ENCODE measurements at regions not wholly inside any gene's neighbourhood (a gene's known extent, or its start where the extent isn't known, plus 50 kb on each side); places are given as distances from the start of the nearest gene placed in this dataset.

GRCh38 chr5:167967494-167968177, 323.8 kb upstream of the WWC1 start:
- Histone ChIP-seq H3K27ac (ENCODE audit: low read depth) (no peak overlapping the region), H3K36me3 (ENCODE audit: insufficient read depth) (no peaks in the 10 kb centered on the region), H3K4me3 (ENCODE audit: low read depth, low read length) (no peak overlapping the region), H3K4me1 (ENCODE audit: insufficient read depth) (no peaks in the 10 kb centered on the region)
- DNase-seq (ENCODE audit: extremely low spot score), result no peak
- 16% methylated on average over 7 of the region's 7 CpGs for WGBS

- no peaks in the 10 kb centered on the region for H3K36me3 ChIP-seq (ENCODE audit: insufficient read depth)
- 85% methylated on average over 4 of the region's 4 CpGs for WGBS
- no peak overlapping the region for H3K4me3 ChIP-seq (ENCODE audit: low read depth, low read length)
- DNase-seq (ENCODE audit: extremely low spot score), result no peak
- no peak overlapping the region for H3K27ac ChIP-seq (ENCODE audit: low read depth)
- no peaks in the 10 kb centered on the region for H3K4me1 ChIP-seq (ENCODE audit: insufficient read depth)
Observed at GRCh38 chr5:167968837-167969236, 322.6 kb upstream of the WWC1 start.

GRCh38 chr5:167969998-167970397, 321.4 kb upstream of the WWC1 start:
- Histone ChIP-seq H3K27ac (ENCODE audit: low read depth) (no peak overlapping the region), H3K4me1 (ENCODE audit: insufficient read depth) (no peaks in the 10 kb centered on the region), H3K36me3 (ENCODE audit: insufficient read depth) (no peaks in the 10 kb centered on the region), H3K4me3 (ENCODE audit: low read depth, low read length) (no peak overlapping the region)
- DNase-seq (ENCODE audit: extremely low spot score), result no peak
- 59% methylated on average over 4 of the region's 4 CpGs for WGBS

DNA sequence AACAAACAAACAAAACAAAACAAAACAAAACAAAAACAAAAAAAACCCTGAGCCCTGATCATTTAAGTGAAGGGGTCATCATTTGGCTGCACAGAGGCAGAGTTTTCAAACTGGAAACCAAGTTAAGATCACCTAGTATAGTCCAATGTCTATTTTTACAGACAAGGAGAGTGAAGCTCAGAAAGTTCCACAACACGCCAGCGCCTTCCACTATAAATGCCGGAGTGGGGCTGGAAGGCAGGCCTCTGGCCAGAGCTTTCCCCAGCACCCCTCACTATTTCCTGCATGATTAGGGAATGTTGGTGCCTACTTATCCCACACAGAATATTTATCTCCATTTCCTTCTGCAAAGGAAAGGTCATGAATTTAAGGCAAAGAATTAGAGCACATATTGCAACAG, 319.7 kb upstream of the WWC1 start:
- no peak overlapping the region for H3K27ac ChIP-seq (ENCODE audit: low read depth)
- no peak for DNase-seq (ENCODE audit: extremely low spot score)
- whole genome bisulfite sequencing, result 89% methylated on average over 3 of the region's 3 CpGs
- H3K4me1 ChIP-seq (ENCODE audit: insufficient read depth), result no peaks in the 10 kb centered on the region
- no peaks in the 10 kb centered on the region for H3K36me3 ChIP-seq (ENCODE audit: insufficient read depth)
- no peak overlapping the region for H3K4me3 ChIP-seq (ENCODE audit: low read depth, low read length)

GRCh38 chr5:167973126-167973525, 318.3 kb upstream of the WWC1 start:
- 88% methylated on average over 4 of the region's 4 CpGs for WGBS
- H3K4me1 ChIP-seq (ENCODE audit: insufficient read depth), result no peaks in the 10 kb centered on the region
- H3K27ac ChIP-seq (ENCODE audit: low read depth), result no peak overlapping the region
- DNase-seq (ENCODE audit: extremely low spot score), result no peak
- H3K36me3 ChIP-seq (ENCODE audit: insufficient read depth), result no peaks in the 10 kb centered on the region
- no peak overlapping the region for H3K4me3 ChIP-seq (ENCODE audit: low read depth, low read length)

DNA sequence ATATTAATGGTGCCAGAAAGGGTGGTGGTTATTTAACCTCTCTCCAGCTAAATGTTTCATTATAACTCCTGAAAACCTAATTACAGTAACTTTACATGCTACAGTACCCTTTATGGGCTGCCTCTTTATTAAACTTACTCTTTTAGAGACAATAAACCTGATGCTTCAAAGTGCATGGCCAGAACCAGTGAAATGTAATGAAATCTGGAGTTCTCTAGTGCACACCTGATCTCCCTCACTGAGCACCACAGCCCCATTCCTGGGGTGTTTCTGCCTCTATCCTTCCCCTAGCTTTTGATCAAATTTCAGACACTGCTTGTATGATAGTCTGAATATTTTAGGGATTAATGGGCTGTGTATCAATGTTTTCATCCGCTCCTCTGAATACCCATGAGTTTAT, 306.5 kb upstream of the WWC1 start:
- Histone ChIP-seq H3K36me3 (ENCODE audit: insufficient read depth) (no peaks in the 10 kb centered on the region), H3K4me3 (ENCODE audit: low read depth, low read length) (no peak overlapping the region), H3K4me1 (ENCODE audit: insufficient read depth) (no peaks in the 10 kb centered on the region), H3K27ac (ENCODE audit: low read depth) (no peak overlapping the region)
- 92% methylated on average over 1 of the region's 1 CpG for WGBS
- no peak for DNase-seq (ENCODE audit: extremely low spot score)

GRCh38 chr5:167985373-167985772, 306.1 kb upstream of the WWC1 start:
- no peak overlapping the region for H3K4me3 ChIP-seq (ENCODE audit: low read depth, low read length)
- H3K36me3 ChIP-seq (ENCODE audit: insufficient read depth), result no peaks in the 10 kb centered on the region
- H3K27ac ChIP-seq (ENCODE audit: low read depth), result no peak overlapping the region
- no peak for DNase-seq (ENCODE audit: extremely low spot score)
- no peaks in the 10 kb centered on the region for H3K4me1 ChIP-seq (ENCODE audit: insufficient read depth)
- WGBS, result 61% methylated on average over 8 of the region's 8 CpGs

DNA sequence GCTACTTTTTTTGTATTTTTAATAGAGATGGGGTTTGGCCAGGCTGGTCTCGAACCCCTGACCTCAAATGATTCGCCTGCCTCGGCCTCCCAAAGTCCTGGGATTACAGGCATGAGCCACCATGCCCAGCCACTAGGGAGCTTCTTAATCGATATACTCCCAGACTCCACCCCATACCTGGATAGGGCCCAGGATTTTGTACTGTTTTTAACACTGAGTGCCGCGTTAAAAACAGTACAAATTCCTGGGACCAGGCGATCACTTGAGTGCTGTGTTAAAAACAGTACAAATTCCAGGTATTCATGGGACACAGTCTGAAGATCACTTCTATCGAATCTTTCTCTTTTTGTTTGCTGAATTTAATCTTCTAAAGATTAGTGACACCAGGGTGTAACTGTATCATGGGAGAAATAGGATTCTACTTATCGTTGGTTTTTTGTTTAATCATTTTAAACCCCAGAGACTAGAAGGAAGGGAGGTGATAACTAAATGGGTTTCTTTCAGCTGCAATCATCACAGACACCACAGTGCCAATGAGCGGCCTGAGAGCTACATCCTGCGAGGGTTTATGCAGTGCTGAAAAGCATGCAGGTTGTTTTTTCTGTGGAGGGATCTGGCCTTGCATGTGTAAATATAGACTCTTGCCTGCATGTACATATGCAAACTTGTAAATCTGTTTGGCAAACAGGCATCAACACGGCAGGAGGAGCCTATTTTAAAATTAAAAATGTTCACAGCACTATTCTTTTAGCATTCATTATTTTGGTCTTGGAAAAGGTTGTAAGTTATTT, 303.8 kb upstream of the WWC1 start:
- no peaks in the 10 kb centered on the region for H3K36me3 ChIP-seq (ENCODE audit: insufficient read depth)
- DNase-seq (ENCODE audit: extremely low spot score), result no peak
- H3K4me3 ChIP-seq (ENCODE audit: low read depth, low read length), result no peak overlapping the region
- no peaks in the 10 kb centered on the region for H3K4me1 ChIP-seq (ENCODE audit: insufficient read depth)
- 72% methylated on average over 12 of the region's 12 CpGs for WGBS
- no peak overlapping the region for H3K27ac ChIP-seq (ENCODE audit: low read depth)

GRCh38 chr5:167992868-167993267, 298.6 kb upstream of the WWC1 start:
- H3K4me1 ChIP-seq (ENCODE audit: insufficient read depth), result no peaks in the 10 kb centered on the region
- no peak overlapping the region for H3K27ac ChIP-seq (ENCODE audit: low read depth)
- H3K4me3 ChIP-seq (ENCODE audit: low read depth, low read length), result no peak overlapping the region
- no peak for DNase-seq (ENCODE audit: extremely low spot score)
- H3K36me3 ChIP-seq (ENCODE audit: insufficient read depth), result no peaks in the 10 kb centered on the region
- 86% methylated on average over 11 of the region's 11 CpGs for WGBS

- no peak for DNase-seq (ENCODE audit: extremely low spot score)
- no peaks in the 10 kb centered on the region for H3K36me3 ChIP-seq (ENCODE audit: insufficient read depth)
- 73% methylated on average over 3 of the region's 3 CpGs for WGBS
- H3K27ac ChIP-seq (ENCODE audit: low read depth), result no peak overlapping the region
- no peaks in the 10 kb centered on the region for H3K4me1 ChIP-seq (ENCODE audit: insufficient read depth)
- H3K4me3 ChIP-seq (ENCODE audit: low read depth, low read length), result no peak overlapping the region
Observed at GRCh38 chr5:167993771-167994170, 297.7 kb upstream of the WWC1 start.

DNA sequence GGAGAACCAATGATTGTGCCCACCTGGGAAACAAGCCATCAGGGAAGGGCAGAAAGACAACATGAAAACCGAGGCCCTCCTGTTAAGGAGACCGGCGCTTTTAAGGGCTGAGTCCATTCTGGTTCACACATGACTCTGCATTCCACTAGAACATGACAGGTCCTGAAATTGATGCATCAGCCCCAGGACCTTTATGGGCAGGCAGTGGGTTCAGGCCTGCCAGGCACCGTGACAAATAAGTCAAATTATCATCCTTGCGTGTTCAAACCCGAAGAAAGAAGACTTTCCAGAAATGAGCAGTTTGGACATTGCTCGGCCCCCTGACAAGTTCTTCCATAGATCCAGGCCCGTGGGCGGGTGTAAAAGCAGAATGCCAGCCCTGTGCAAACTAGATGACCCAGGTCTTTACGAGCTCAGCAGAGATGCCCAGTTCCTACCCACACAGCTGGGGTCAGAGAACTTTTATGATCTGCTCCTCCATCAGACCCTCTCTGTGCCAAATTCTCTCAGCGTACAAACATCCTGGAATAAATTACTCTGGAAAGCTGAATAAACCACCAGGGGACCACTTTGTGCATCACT, 295.5 kb upstream of the WWC1 start:
- WGBS, result 83% methylated on average over 11 of the region's 11 CpGs
- DNase-seq (ENCODE audit: extremely low spot score), result no peak
- no peak overlapping the region for H3K27ac ChIP-seq (ENCODE audit: low read depth)
- no peaks in the 10 kb centered on the region for H3K36me3 ChIP-seq (ENCODE audit: insufficient read depth)
- H3K4me3 ChIP-seq (ENCODE audit: low read depth, low read length), result no peak overlapping the region
- H3K4me1 ChIP-seq (ENCODE audit: insufficient read depth), result no peaks in the 10 kb centered on the region

DNA sequence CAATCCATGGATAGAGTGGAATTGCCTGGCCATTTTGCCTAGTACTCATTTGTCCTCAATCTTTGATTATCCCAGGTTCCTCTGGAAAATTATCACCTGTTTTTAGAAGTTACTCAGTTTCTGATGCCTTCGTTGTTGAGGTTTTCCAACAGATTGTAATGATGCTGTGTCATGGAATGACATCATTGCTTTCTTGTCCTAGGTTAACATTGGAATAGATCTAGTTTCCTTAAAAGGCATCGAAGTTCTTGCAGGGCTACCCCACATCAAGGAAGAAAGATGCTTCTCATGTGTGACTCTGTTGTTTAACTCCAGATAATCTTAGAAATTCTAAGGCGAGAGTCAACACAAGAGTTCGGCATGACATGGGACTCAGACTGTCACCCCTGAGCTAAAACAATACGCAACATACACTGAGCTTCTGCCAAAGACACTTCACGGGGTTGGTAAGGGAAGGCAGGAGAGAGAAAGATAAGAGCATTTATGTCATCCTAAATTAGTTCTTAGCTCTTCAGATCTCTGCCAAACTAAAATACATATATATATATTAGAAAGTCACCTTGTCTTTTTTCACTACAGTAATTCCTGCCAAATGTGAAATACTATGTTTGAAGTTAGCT, 293.2 kb upstream of the WWC1 start:
- 58% methylated on average over 6 of the region's 6 CpGs for WGBS

DNA sequence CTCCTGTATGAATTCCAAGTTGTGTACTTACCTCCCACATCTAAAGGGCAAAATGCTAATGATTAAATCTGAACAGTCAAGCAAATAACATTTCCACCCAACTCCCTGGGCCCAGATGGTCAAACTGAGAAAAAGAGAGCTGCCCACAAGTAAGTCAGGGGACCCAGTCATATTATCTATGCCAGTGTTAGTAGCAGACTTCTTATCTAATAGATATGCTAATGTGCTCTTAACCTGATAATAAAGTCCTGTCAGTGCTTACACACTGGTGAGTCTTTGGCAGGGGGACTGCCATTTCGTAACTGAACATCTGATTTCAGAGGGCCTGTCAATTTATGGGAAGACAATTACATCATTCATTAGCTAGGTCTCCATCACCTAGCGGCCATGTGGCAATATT, 292.3 kb upstream of the WWC1 start:
- Histone ChIP-seq H3K4me1 (ENCODE audit: insufficient read depth) (no peaks in the 10 kb centered on the region), H3K4me3 (ENCODE audit: low read depth, low read length) (no peak overlapping the region), H3K27ac (ENCODE audit: low read depth) (no peak overlapping the region), H3K36me3 (ENCODE audit: insufficient read depth) (no peaks in the 10 kb centered on the region)
- no peak for DNase-seq (ENCODE audit: extremely low spot score)
- WGBS, result 86% methylated on average over 2 of the region's 2 CpGs

More for the DNA sequence above, 293.2 kb upstream of the WWC1 start:
- Histone ChIP-seq H3K27ac (ENCODE audit: low read depth) (no peak overlapping the region), H3K4me1 (ENCODE audit: insufficient read depth) (no peaks in the 10 kb centered on the region), H3K4me3 (ENCODE audit: low read depth, low read length) (no peak overlapping the region), H3K36me3 (ENCODE audit: insufficient read depth) (no peaks in the 10 kb centered on the region)
- DNase-seq (ENCODE audit: extremely low spot score), result no peak

DNA sequence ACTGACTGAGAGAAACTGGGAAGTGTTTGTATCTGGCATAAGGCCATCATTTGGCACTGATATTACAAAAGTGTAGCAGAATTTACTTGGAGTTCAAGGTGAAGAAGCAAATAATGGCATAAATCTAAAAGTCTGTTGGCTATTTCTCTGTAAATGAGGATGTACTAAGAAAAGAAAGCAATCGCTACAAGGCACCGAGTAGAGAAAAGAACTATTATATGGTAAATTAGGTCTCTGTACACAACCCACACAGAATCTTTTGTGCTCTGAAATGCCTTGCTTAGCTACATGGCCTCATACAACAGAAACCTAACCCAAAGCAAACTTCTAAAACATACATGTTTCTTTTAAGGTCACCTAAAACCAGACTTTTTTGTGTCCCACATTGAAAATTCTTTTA, 290.1 kb upstream of the WWC1 start:
- no peak overlapping the region for H3K27ac ChIP-seq (ENCODE audit: low read depth)
- no peaks in the 10 kb centered on the region for H3K4me1 ChIP-seq (ENCODE audit: insufficient read depth)
- DNase-seq (ENCODE audit: extremely low spot score), result no peak
- H3K4me3 ChIP-seq (ENCODE audit: low read depth, low read length), result no peak overlapping the region
- 93% methylated on average over 2 of the region's 2 CpGs for WGBS
- no peaks in the 10 kb centered on the region for H3K36me3 ChIP-seq (ENCODE audit: insufficient read depth)
